ENCODE measurements at regions not wholly inside any gene's neighbourhood (a gene's known extent, or its start where the extent isn't known, plus 50 kb on each side); places are given as distances from the start of the nearest gene placed in this dataset.

- Histone ChIP-seq H3K9ac (replicated peaks in 1 of 4; ENCODE audit: extremely low read depth in 1 of 4, low read depth in 3 of 4, low read length in 3 of 4) (no peak overlapping the region), H2AK5ac (ENCODE audit: low read depth, low read length) (no peak overlapping the region), H4K8ac (ENCODE audit: extremely low read depth, insufficient read depth, low read length) (no peak overlapping the region), H2BK120ac (replicated peaks; ENCODE audit: low read depth, low read length) (no peak overlapping the region), H3K4me1 (replicated peaks in 1 of 4; ENCODE audit: control insufficient read depth in 3 of 4, insufficient read depth in 4 of 4, low read length in 3 of 4) (no peaks in the 10 kb centered on the region), H2BK20ac (ENCODE audit: low read length) (no peak overlapping the region), H3K4me3 (ENCODE audit: extremely low read depth in 1 of 4, insufficient read depth in 2 of 4, low read depth in 3 of 4, low read length in 4 of 4) (no peak overlapping the region), H3K23me2 (ENCODE audit: low read depth, low read length) (no peaks in the 10 kb centered on the region), H3K23ac (ENCODE audit: insufficient read length) (no peak overlapping the region), H3K27ac (ENCODE audit: low read depth, low read length) (no peak overlapping the region), H3K4ac (replicated peaks; ENCODE audit: insufficient read length, low read depth, low read length) (no peak overlapping the region), H2BK15ac (ENCODE audit: low read length) (no peak overlapping the region), H4K5ac (ENCODE audit: insufficient read length, low read depth, low read length) (no peak overlapping the region), H3K79me2 (ENCODE audit: control insufficient read depth in 1 of 2, insufficient read depth in 2 of 2, low read length in 2 of 2) (no peaks in the 10 kb centered on the region), H2AFZ (ENCODE audit: low read length) (peak overlapping the region; percentile 39; the same call in 1 of the 2 replicates), H4K91ac (replicated peaks; ENCODE audit: insufficient read length, low read length) (no peak overlapping the region), H3K27me3 (replicated peaks in 1 of 4; ENCODE audit: control insufficient read depth in 3 of 4, extremely low read depth in 1 of 4, insufficient read depth in 3 of 4, low read length in 3 of 4) (no peaks in the 10 kb centered on the region), H4K20me1 (replicated peaks in 1 of 2; ENCODE audit: control insufficient read depth in 1 of 2, insufficient read depth in 2 of 2, low read length in 2 of 2) (no peaks in the 10 kb centered on the region), H3K9me3 (ENCODE audit: insufficient read depth in 2 of 2, low read depth in 1 of 2, low read length in 1 of 2) (no peaks in the 10 kb centered on the region), H3K18ac (ENCODE audit: extremely low read depth, low read length) (no peak overlapping the region), H3K14ac (ENCODE audit: insufficient read length) (no peak overlapping the region), H3K36me3 (ENCODE audit: control insufficient read depth in 2 of 4, insufficient read depth in 4 of 4, low read length in 3 of 4) (no peaks in the 10 kb centered on the region), H2BK5ac (ENCODE audit: low read depth, low read length) (no peak overlapping the region), H3K79me1 (ENCODE audit: low read depth, low read length) (no peaks in the 10 kb centered on the region), H3K56ac (replicated peaks; ENCODE audit: insufficient read length, low read depth, low read length) (no peak overlapping the region), H2BK12ac (ENCODE audit: low read depth, low read length) (no peak overlapping the region), H3K4me2 (ENCODE audit: insufficient read depth in 1 of 2, low read depth in 2 of 2, low read length in 2 of 2) (no peak overlapping the region)
- FAIRE-seq, result no peak
- ChIA-PET CTCF (ENCODE audit: partially characterized antibody) (interaction anchor here (0.6 to 1.8 kb wide), 5 partner anchors 10 to 601 kb away, joined by 3 to 4 read pairs (median 4); no protein-coding TSS in a partner anchor), POLR2A (ENCODE audit: partially characterized antibody) (no interaction called here)
- no peak for TF ChIP-seq POLR2A (IDR thresholded peaks at IDR 0.05; ENCODE audit: control extremely low read depth in 1 of 2, low read depth in 2 of 2, low read length in 2 of 2)
- TF ChIP-seq CBX8 (IDR thresholded peaks at IDR 0.05; ENCODE audit: borderline replicate concordance, low read depth, low read length), result no peak
- no peak for TF ChIP-seq TAF7 (optimal IDR thresholded peaks at IDR 0.05; ENCODE audit: borderline replicate concordance, low read depth, low read length)
- no peak for TF ChIP-seq CBX5 (IDR thresholded peaks at IDR 0.05; ENCODE audit: low read depth, low read length)
- no peak for TF ChIP-seq KDM4A (IDR thresholded peaks at IDR 0.05; ENCODE audit: low read depth, low read length, severe bottlenecking)
- no peak for TF ChIP-seq FOSL1 (IDR thresholded peaks at IDR 0.05; ENCODE audit: insufficient read depth, low read depth, low read length)
- no peak for TF ChIP-seq GTF2F1 (IDR thresholded peaks at IDR 0.05; ENCODE audit: borderline replicate concordance, low read depth, low read length)
- no peak for TF ChIP-seq PHF8 (conservative IDR thresholded peaks at IDR 0.05; ENCODE audit: low read depth, low read length)
- no peak for DNase-seq (ENCODE audit: low read depth in 1 of 2, low spot score in 2 of 2)
- 83% methylated on average over 4 of the region's 4 CpGs; no CpG with 5 or more reads in 1 of the 2 experiments for WGBS, 2 experiments (ENCODE audit: extremely low coverage in 1 of 2, insufficient coverage in 1 of 2, insufficient read length in 1 of 2, insufficient replicate concordance in 2 of 2, low coverage in 1 of 2, low lambda C conversion rate in 2 of 2, missing lambda C conversion rate in 1 of 2)
Observed at GRCh38 chr10:83045731-83046130, 1093.6 kb upstream of the GHITM start.
